ENCODE measurements at regions not wholly inside any gene's neighbourhood (a gene's known extent, or its start where the extent isn't known, plus 50 kb on each side); places are given as distances from the start of the nearest gene placed in this dataset.

GRCh38 chr1:118254001-118254400, 69.0 kb upstream of the SPAG17 start:
- Histone ChIP-seq H2AFZ (ENCODE audit: low read length) (no peak overlapping the region), H3K4me1 (ENCODE audit: insufficient read depth, low read length, poor library complexity, severe bottlenecking) (no peaks in the 10 kb centered on the region), H3K79me2 (ENCODE audit: insufficient read depth, low read length) (no peaks in the 10 kb centered on the region), H3K9ac (ENCODE audit: low read depth, low read length, poor library complexity, severe bottlenecking) (no peak overlapping the region), H3K4me3 (ENCODE audit: low read length, poor library complexity, severe bottlenecking) (no peak overlapping the region), H3K36me3 (ENCODE audit: insufficient read depth, low read length) (no peaks in the 10 kb centered on the region), H3F3A (ENCODE audit: low read depth) (no peaks in the 10 kb centered on the region), H3K9me3 (ENCODE audit: insufficient read depth, low read depth, low read length) (no peaks in the 10 kb centered on the region), H3K4me2 (ENCODE audit: low read depth, low read length, poor library complexity, severe bottlenecking) (no peak overlapping the region), H3K9me2 (replicated peaks; ENCODE audit: low read depth, low read length) (no peaks in the 10 kb centered on the region), H4K20me1 (ENCODE audit: insufficient read depth, low read length, poor library complexity, severe bottlenecking) (no peaks in the 10 kb centered on the region), H3K27me3 (ENCODE audit: insufficient read depth, low read length, poor library complexity, severe bottlenecking) (no peaks in the 10 kb centered on the region)
- TF ChIP-seq EZH2phosphoT487 (IDR thresholded peaks at IDR 0.05; ENCODE audit: borderline replicate concordance) (no peak), CTCF (conservative IDR thresholded peaks at IDR 0.05; ENCODE audit: low read length) (no peak)

GRCh38 chr1:118253053-118253915, 68.3 kb upstream of the SPAG17 start:
- no peaks in the 10 kb centered on the region for H3K9me2 ChIP-seq (replicated peaks; ENCODE audit: low read depth, low read length)
- no peaks in the 10 kb centered on the region for H3F3A ChIP-seq (ENCODE audit: low read depth)
- no peaks in the 10 kb centered on the region for H3K36me3 ChIP-seq (ENCODE audit: insufficient read depth, low read length)
- no peak overlapping the region for H3K4me3 ChIP-seq (ENCODE audit: low read length, poor library complexity, severe bottlenecking)
- no peak overlapping the region for H2AFZ ChIP-seq (ENCODE audit: low read length)
- no peak overlapping the region for H3K4me2 ChIP-seq (ENCODE audit: low read depth, low read length, poor library complexity, severe bottlenecking)
- no peaks in the 10 kb centered on the region for H3K79me2 ChIP-seq (ENCODE audit: insufficient read depth, low read length)
- H3K9me3 ChIP-seq (ENCODE audit: insufficient read depth, low read depth, low read length) = no peaks in the 10 kb centered on the region
- no peaks in the 10 kb centered on the region for H4K20me1 ChIP-seq (ENCODE audit: insufficient read depth, low read length, poor library complexity, severe bottlenecking)
- no peak for TF ChIP-seq EZH2phosphoT487 (IDR thresholded peaks at IDR 0.05; ENCODE audit: borderline replicate concordance)
- no peak for TF ChIP-seq CTCF (conservative IDR thresholded peaks at IDR 0.05; ENCODE audit: low read length)
- H3K4me1 ChIP-seq (ENCODE audit: insufficient read depth, low read length, poor library complexity, severe bottlenecking) = no peaks in the 10 kb centered on the region
- no peak overlapping the region for H3K9ac ChIP-seq (ENCODE audit: low read depth, low read length, poor library complexity, severe bottlenecking)
- H3K27me3 ChIP-seq (ENCODE audit: insufficient read depth, low read length, poor library complexity, severe bottlenecking) = no peaks in the 10 kb centered on the region

GRCh38 chr1:118252624-118253023, 67.6 kb upstream of the SPAG17 start:
- Histone ChIP-seq H3K9me3 (ENCODE audit: insufficient read depth, low read depth, low read length) (no peaks in the 10 kb centered on the region), H3K36me3 (ENCODE audit: insufficient read depth, low read length) (no peaks in the 10 kb centered on the region), H3K79me2 (ENCODE audit: insufficient read depth, low read length) (no peaks in the 10 kb centered on the region), H4K20me1 (ENCODE audit: insufficient read depth, low read length, poor library complexity, severe bottlenecking) (no peaks in the 10 kb centered on the region), H2AFZ (ENCODE audit: low read length) (no peak overlapping the region), H3K4me1 (ENCODE audit: insufficient read depth, low read length, poor library complexity, severe bottlenecking) (no peaks in the 10 kb centered on the region), H3F3A (ENCODE audit: low read depth) (no peaks in the 10 kb centered on the region), H3K4me2 (ENCODE audit: low read depth, low read length, poor library complexity, severe bottlenecking) (no peak overlapping the region), H3K9ac (ENCODE audit: low read depth, low read length, poor library complexity, severe bottlenecking) (no peak overlapping the region), H3K4me3 (ENCODE audit: low read length, poor library complexity, severe bottlenecking) (no peak overlapping the region), H3K9me2 (replicated peaks; ENCODE audit: low read depth, low read length) (no peaks in the 10 kb centered on the region), H3K27me3 (ENCODE audit: insufficient read depth, low read length, poor library complexity, severe bottlenecking) (no peaks in the 10 kb centered on the region)
- TF ChIP-seq CTCF (conservative IDR thresholded peaks at IDR 0.05; ENCODE audit: low read length) = no peak
- TF ChIP-seq EZH2phosphoT487 (IDR thresholded peaks at IDR 0.05; ENCODE audit: borderline replicate concordance) = no peak

All from Loucy (cell line).